ENCODE measurements at regions not wholly inside any gene's neighbourhood (a gene's known extent, or its start where the extent isn't known, plus 50 kb on each side); places are given as distances from the start of the nearest gene placed in this dataset.

DNA sequence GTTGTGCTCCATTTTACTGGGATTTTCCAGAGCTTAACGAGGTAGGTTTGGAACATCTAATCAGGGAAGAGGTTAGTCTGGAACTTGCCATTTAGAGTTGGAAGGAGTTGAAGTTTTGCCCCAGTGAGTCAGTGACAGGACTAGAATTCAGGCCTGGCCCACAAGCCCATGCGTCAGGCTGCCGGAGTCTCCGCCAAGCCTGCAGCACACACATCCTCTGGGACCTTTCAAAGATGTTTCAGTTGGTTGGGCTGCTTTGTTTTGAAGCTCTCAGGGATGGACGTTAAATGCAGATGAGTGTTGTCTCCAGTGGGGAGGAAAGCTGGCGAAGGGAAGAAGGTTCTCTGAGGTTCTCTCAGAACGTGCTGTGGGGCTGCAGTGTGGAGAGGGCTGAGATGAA is 147.0 kb downstream of the PSAT1 start:
- intact Hi-C loops (cut with DNase I; ENCODE audit: low total_unique reads) = no loop called here
- no peak for DNase-seq
- H3K9me3 ChIP-seq = no peaks in the 10 kb centered on the region
- no peaks in the 10 kb centered on the region for H3K36me3 ChIP-seq (ENCODE audit: low read depth, missing control alignments)
- H3K4me3 ChIP-seq = no peak overlapping the region
- H3K4me1 ChIP-seq = no peaks in the 10 kb centered on the region
- H3K27me3 ChIP-seq = no peaks in the 10 kb centered on the region
- no peak overlapping the region for H3K27ac ChIP-seq
- 66 to 70% methylated on average over 7 of the region's 7 CpGs for WGBS, 2 donors
- TF ChIP-seq, protein P1, sequence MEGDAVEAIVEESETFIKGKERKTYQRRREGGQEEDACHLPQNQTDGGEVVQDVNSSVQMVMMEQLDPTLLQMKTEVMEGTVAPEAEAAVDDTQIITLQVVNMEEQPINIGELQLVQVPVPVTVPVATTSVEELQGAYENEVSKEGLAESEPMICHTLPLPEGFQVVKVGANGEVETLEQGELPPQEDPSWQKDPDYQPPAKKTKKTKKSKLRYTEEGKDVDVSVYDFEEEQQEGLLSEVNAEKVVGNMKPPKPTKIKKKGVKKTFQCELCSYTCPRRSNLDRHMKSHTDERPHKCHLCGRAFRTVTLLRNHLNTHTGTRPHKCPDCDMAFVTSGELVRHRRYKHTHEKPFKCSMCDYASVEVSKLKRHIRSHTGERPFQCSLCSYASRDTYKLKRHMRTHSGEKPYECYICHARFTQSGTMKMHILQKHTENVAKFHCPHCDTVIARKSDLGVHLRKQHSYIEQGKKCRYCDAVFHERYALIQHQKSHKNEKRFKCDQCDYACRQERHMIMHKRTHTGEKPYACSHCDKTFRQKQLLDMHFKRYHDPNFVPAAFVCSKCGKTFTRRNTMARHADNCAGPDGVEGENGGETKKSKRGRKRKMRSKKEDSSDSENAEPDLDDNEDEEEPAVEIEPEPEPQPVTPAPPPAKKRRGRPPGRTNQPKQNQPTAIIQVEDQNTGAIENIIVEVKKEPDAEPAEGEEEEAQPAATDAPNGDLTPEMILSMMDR (IDR thresholded peaks at IDR 0.05) = no peak
- no peak for TF ChIP-seq POLR2A (IDR thresholded peaks at IDR 0.05)

GRCh38 chr9:78448960-78449673 is 152.2 kb downstream of the PSAT1 start:
- no peak for TF ChIP-seq POLR2A (IDR thresholded peaks at IDR 0.05)
- TF ChIP-seq, protein P1 (IDR thresholded peaks at IDR 0.05) = no peak
- H3K27me3 ChIP-seq = no peaks in the 10 kb centered on the region
- no peaks in the 10 kb centered on the region for H3K36me3 ChIP-seq (ENCODE audit: low read depth, missing control alignments)
- intact Hi-C loops (cut with DNase I; ENCODE audit: low total_unique reads) = no loop called here
- no peaks in the 10 kb centered on the region for H3K4me1 ChIP-seq
- no peak for DNase-seq
- WGBS, 2 donors = 77 to 82% methylated on average over 8 of the region's 8 CpGs
- H3K27ac ChIP-seq = no peak overlapping the region
- no peak overlapping the region for H3K4me3 ChIP-seq
- no peaks in the 10 kb centered on the region for H3K9me3 ChIP-seq

DNA sequence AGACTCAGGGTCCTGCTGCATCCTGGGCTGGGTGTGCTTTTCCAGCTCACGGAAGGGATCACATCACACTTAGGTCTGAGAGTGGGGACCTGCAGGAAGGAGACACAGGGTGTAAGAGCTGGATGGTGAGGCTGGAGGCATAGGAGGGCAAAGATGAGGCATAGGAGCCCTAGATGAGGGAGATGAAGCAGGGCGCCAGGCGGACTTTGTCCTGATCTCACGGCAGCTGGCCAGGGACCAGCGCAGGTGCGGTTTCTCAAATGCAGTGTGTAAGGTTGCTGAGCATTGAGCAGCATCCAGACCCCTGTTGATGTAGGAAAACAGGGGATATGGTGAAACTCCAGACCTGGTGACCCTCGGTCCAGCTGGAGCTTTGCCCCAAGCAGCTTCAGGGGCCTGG is 156.5 kb downstream of the PSAT1 start:
- H3K27me3 ChIP-seq = no peaks in the 10 kb centered on the region
- no peak for DNase-seq
- no peaks in the 10 kb centered on the region for H3K36me3 ChIP-seq (ENCODE audit: low read depth, missing control alignments)
- 91 to 93% methylated on average over 7 of the region's 7 CpGs for WGBS, 2 donors
- TF ChIP-seq, protein P1 (IDR thresholded peaks at IDR 0.05) = no peak
- no peak for TF ChIP-seq POLR2A (IDR thresholded peaks at IDR 0.05)
- H3K9me3 ChIP-seq = no peaks in the 10 kb centered on the region
- H3K4me3 ChIP-seq = no peak overlapping the region
- H3K4me1 ChIP-seq = no peaks in the 10 kb centered on the region
- intact Hi-C loops (cut with DNase I; ENCODE audit: low total_unique reads) = no loop called here
- no peak overlapping the region for H3K27ac ChIP-seq

GRCh38 chr9:78462611-78463010 is 165.7 kb downstream of the PSAT1 start:
- no peaks in the 10 kb centered on the region for H3K4me1 ChIP-seq
- no peak overlapping the region for H3K27ac ChIP-seq
- TF ChIP-seq, protein P1 (IDR thresholded peaks at IDR 0.05) = no peak
- TF ChIP-seq POLR2A (IDR thresholded peaks at IDR 0.05) = no peak
- WGBS, 2 donors = 93 to 94% methylated on average over 2 of the region's 2 CpGs
- no peak for DNase-seq
- no peaks in the 10 kb centered on the region for H3K9me3 ChIP-seq
- intact Hi-C loops (cut with DNase I; ENCODE audit: low total_unique reads) = no loop called here
- no peak overlapping the region for H3K4me3 ChIP-seq
- H3K36me3 ChIP-seq (ENCODE audit: low read depth, missing control alignments) = no peaks in the 10 kb centered on the region
- no peaks in the 10 kb centered on the region for H3K27me3 ChIP-seq

DNA sequence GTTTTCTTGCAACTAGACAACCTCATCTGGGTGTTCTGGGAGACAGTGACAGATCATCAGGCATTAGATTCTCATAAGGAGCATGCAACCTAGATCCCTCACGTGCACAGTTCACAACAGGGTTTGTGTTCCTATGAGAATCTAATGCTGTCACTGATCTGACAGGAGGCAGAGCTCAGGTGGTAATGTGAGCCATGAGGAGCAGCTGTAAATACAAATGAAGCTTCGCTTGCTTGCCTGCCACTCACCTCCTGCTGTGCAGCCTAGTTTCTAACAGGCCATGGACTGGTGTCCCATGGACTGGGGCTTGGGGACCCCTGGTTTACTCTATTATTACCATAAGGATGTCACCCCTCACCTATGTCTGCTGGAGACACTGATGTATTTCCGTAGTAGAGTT is 166.8 kb downstream of the PSAT1 start:
- H3K9me3 ChIP-seq = no peaks in the 10 kb centered on the region
- WGBS, 2 donors = 88 to 91% methylated on average over 3 of the region's 3 CpGs

More for the DNA sequence above, 166.8 kb downstream of the PSAT1 start:
- H3K4me3 ChIP-seq = no peak overlapping the region
- H3K4me1 ChIP-seq = no peaks in the 10 kb centered on the region
- H3K36me3 ChIP-seq (ENCODE audit: low read depth, missing control alignments) = no peaks in the 10 kb centered on the region
- H3K27me3 ChIP-seq = no peaks in the 10 kb centered on the region
- no peak overlapping the region for H3K27ac ChIP-seq
- TF ChIP-seq, protein P1 (IDR thresholded peaks at IDR 0.05) = no peak
- TF ChIP-seq POLR2A (IDR thresholded peaks at IDR 0.05) = no peak
- no peak for DNase-seq
- intact Hi-C loops (cut with DNase I; ENCODE audit: low total_unique reads) = no loop called here

All from testis (tissue), 2 donors.